IPS DF 6.9 (cell line): ENCODE measurements at regions not wholly inside any gene's neighbourhood (a gene's known extent, or its start where the extent isn't known, plus 50 kb on each side); places are given as distances from the start of the nearest gene placed in this dataset.
"Not testable (repeated sequence)": the region's sequence is repeated elsewhere in the genome, so short reads cannot be mapped to it uniquely, and the experiment has no call there.

ENCODE experiments used
- DNase-seq: peaks from one replicate; pipeline ENCODE4 v3.0.0-alpha.2; 2013; ENCODE audit warnings: low read depth, low spot score
- H3K27ac ChIP-seq: one replicate; pipeline ENCODE4 v1.5.1; 2013; ENCODE audit warnings: low read length, control low read depth
- H3K27me3 ChIP-seq: 2 replicates; pipeline ENCODE4 v1.6.1; 2013; ENCODE audit warnings: mild to moderate bottlenecking, low read length; ENCODE audit not compliant: control insufficient read depth, insufficient read depth
- H3K36me3 ChIP-seq: 2 replicates; pipeline ENCODE4 v1.6.1; 2013; ENCODE audit warnings: low read length; ENCODE audit not compliant: control insufficient read depth, insufficient read depth
- H3K4me1 ChIP-seq: 2 replicates; pipeline ENCODE4 v1.6.1; 2013; ENCODE audit warnings: low read length; ENCODE audit not compliant: control insufficient read depth, insufficient read depth
- H3K4me3 ChIP-seq: 2 replicates; pipeline ENCODE4 v1.5.1; 2013; ENCODE audit warnings: mild to moderate bottlenecking, low read length
- H3K9me3 ChIP-seq: 2 replicates; pipeline ENCODE4 v1.6.1; 2013; ENCODE audit warnings: low read length, inconsistent platforms; ENCODE audit not compliant: control insufficient read depth, insufficient read depth
- WGBS: extraction: QIAGEN DNeasy Blood & Tissue Kit; methylation state at CpG from one replicate; pipeline ENCODE4 v1.1.7; 2013; ENCODE audit warnings: mixed read lengths, missing lambda C conversion rate; ENCODE audit not compliant: insufficient read length, insufficient coverage; 5-methylcytosine and 5-hydroxymethylcytosine counted together

GRCh38 chr3:177792311-177793030 is 595.2 kb upstream of the TBL1XR1 start:
- Histone ChIP-seq H3K36me3 (no peaks in the 10 kb centered on the region), H3K4me3 (no peak overlapping the region), H3K27me3 (no peaks in the 10 kb centered on the region), H3K9me3 (no peaks in the 10 kb centered on the region), H3K27ac (no peak overlapping the region), H3K4me1 (no peaks in the 10 kb centered on the region)
- DNase-seq, result no peak
- whole genome bisulfite sequencing, result no CpG with 5 or more reads among the region's 6 CpGs

DNA sequence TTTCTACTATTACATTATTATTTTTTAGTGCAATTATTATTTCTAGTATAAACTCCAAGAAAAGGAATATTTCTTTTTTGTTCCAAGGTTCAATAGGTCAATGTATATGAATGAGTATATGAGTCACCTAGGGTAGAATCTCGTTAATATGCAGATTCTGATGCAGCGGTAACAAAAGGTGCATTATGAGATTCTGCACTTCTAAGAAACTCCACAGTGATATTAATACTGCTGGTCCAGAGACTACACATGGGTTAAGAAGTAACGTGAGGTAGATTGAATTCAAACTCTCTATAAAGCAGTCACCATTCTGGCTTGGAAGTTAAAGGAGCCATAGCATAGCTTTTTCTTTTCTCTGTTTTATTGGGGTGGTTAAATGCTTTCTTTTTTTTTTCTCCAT is 596.2 kb upstream of the TBL1XR1 start:
- DNase-seq, result no peak
- Histone ChIP-seq H3K36me3 (no peaks in the 10 kb centered on the region), H3K4me3 (no peak overlapping the region), H3K27me3 (no peaks in the 10 kb centered on the region), H3K9me3 (no peaks in the 10 kb centered on the region), H3K4me1 (no peaks in the 10 kb centered on the region), H3K27ac (no peak overlapping the region)
- WGBS, result no CpG with 5 or more reads among the region's 3 CpGs

- H3K27me3 ChIP-seq, result no peaks in the 10 kb centered on the region
- H3K36me3 ChIP-seq, result no peaks in the 10 kb centered on the region
- H3K4me1 ChIP-seq, result no peaks in the 10 kb centered on the region
- no CpG with 5 or more reads among the region's 1 CpG for whole genome bisulfite sequencing
- H3K27ac ChIP-seq, result no peak overlapping the region
- no peak overlapping the region for H3K4me3 ChIP-seq
- no peaks in the 10 kb centered on the region for H3K9me3 ChIP-seq
- no peak for DNase-seq
These were observed 597.9 kb upstream of the TBL1XR1 start for GRCh38 chr3:177795216-177795615.

GRCh38 chr3:177795859-177796258 is 598.6 kb upstream of the TBL1XR1 start:
- DNase-seq, result no peak
- Histone ChIP-seq H3K4me3 (no peak overlapping the region), H3K4me1 (no peaks in the 10 kb centered on the region), H3K27me3 (no peaks in the 10 kb centered on the region), H3K9me3 (no peaks in the 10 kb centered on the region), H3K27ac (no peak overlapping the region), H3K36me3 (no peaks in the 10 kb centered on the region)

GRCh38 chr3:177800147-177800546 is 602.9 kb upstream of the TBL1XR1 start:
- H3K36me3 ChIP-seq, H3K27ac ChIP-seq, H3K4me3 ChIP-seq, H3K9me3 ChIP-seq, H3K4me1 ChIP-seq, H3K27me3 ChIP-seq, DNase-seq: not testable (repeated sequence)
- no CpG with 5 or more reads among the region's 3 CpGs for WGBS

- H3K9me3 ChIP-seq, result no peaks in the 10 kb centered on the region; the same call in 1 of the 2 replicates
- no peaks in the 10 kb centered on the region for H3K27me3 ChIP-seq
- DNase-seq, result no peak
- H3K4me1 ChIP-seq, result no peaks in the 10 kb centered on the region
- H3K4me3 ChIP-seq, result no peak overlapping the region
- no peak overlapping the region for H3K27ac ChIP-seq
- H3K36me3 ChIP-seq, result no peaks in the 10 kb centered on the region
- no CpG with 5 or more reads among the region's 3 CpGs for WGBS
These were observed 603.3 kb upstream of the TBL1XR1 start for GRCh38 chr3:177800561-177800960.

GRCh38 chr3:177802151-177802900 is 605.0 kb upstream of the TBL1XR1 start:
- no CpG with 5 or more reads among the region's 5 CpGs for WGBS
- DNase-seq, result no peak
- H3K36me3 ChIP-seq, result no peaks in the 10 kb centered on the region
- no peak overlapping the region for H3K27ac ChIP-seq
- H3K4me3 ChIP-seq, result no peak overlapping the region
- no peaks in the 10 kb centered on the region for H3K27me3 ChIP-seq
- no peaks in the 10 kb centered on the region for H3K4me1 ChIP-seq
- no peaks in the 10 kb centered on the region; the same call in 1 of the 2 replicates for H3K9me3 ChIP-seq

- Histone ChIP-seq H3K4me3 (no peak overlapping the region), H3K27ac (no peak overlapping the region), H3K27me3 (no peaks in the 10 kb centered on the region), H3K9me3 (no peaks in the 10 kb centered on the region; the same call in 1 of the 2 replicates), H3K36me3 (no peaks in the 10 kb centered on the region), H3K4me1 (no peaks in the 10 kb centered on the region)
- DNase-seq, result no peak
- no CpG with 5 or more reads among the region's 4 CpGs for WGBS
These were observed 606.2 kb upstream of the TBL1XR1 start for GRCh38 chr3:177803500-177803899.

GRCh38 chr3:177804032-177804431 is 606.8 kb upstream of the TBL1XR1 start:
- Histone ChIP-seq H3K27ac (no peak overlapping the region), H3K9me3 (no peaks in the 10 kb centered on the region; the same call in 1 of the 2 replicates), H3K36me3 (no peaks in the 10 kb centered on the region), H3K4me1 (no peaks in the 10 kb centered on the region), H3K27me3 (no peaks in the 10 kb centered on the region), H3K4me3 (no peak overlapping the region)
- WGBS, result no CpG with 5 or more reads among the region's 3 CpGs
- no peak for DNase-seq

DNA sequence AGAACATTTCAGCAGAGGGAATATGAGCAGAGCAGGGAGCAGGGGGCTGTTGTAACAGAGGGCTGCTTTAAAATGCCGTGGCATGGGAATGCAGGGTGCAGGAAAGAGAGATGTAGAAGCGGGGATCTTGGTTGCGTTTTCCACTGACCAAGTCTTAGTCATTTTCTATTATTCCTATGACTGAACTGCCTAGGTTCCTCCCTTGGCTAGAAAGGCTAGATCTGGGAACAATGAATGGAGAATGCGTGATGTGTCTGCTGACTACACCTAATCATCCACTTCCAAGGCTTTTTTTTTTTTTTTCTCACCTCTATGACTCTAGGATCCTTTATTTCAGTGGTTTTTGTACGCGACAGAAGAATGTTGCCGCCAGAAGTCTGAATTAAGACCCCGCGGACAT is 607.4 kb upstream of the TBL1XR1 start:
- WGBS, result no CpG with 5 or more reads among the region's 9 CpGs
- Histone ChIP-seq H3K4me1 (no peaks in the 10 kb centered on the region), H3K36me3 (no peaks in the 10 kb centered on the region), H3K4me3 (no peak overlapping the region), H3K27me3 (no peaks in the 10 kb centered on the region), H3K27ac (no peak overlapping the region), H3K9me3 (no peaks in the 10 kb centered on the region; the same call in 1 of the 2 replicates)
- DNase-seq, result no peak
